Heart right ventricle (tissue), 16 donors: ENCODE measurements at regions not wholly inside any gene's neighbourhood (a gene's known extent, or its start where the extent isn't known, plus 50 kb on each side); places are given as distances from the start of the nearest gene placed in this dataset.
"Not testable (repeated sequence)": the region's sequence is repeated elsewhere in the genome, so short reads cannot be mapped to it uniquely, and the experiment has no call there.

Experiments used
- ATAC-seq, 8 donors: fragments of 200-7000 bp; cut with Tn5 transposase; one replicate each; pipeline ENCODE4 v1.9.1; 2020; ENCODE audit warnings: mild to moderate bottlenecking in 8 of 8, moderate library complexity in 8 of 8, moderate number of reproducible peaks in 1 of 8
- DNase-seq, 2 donors: peaks; one replicate each; pipeline ENCODE4 v3.0.0-alpha.2; 2020
- H3K27ac ChIP-seq, 10 donors: fragments of 200-600 bp; sonication (generic) in 2 of 10; one replicate each; pipeline versions ENCODE4 v1.5.0 to v1.8.0; 2020 to 2022; ENCODE audit warnings: mild to moderate bottlenecking in 3 of 10
- H3K27me3 ChIP-seq, 7 donors: fragments of 200-600 bp; one replicate each; pipeline ENCODE4 v1.8.0; 2021 to 2022; ENCODE audit warnings: mild to moderate bottlenecking in 2 of 7
- H3K36me3 ChIP-seq, 9 donors: fragments of 200-600 bp; sonication (generic) in 1 of 9; one replicate each; pipeline versions ENCODE4 v1.5.0 to v1.8.0; 2020 to 2022; ENCODE audit warnings: mild to moderate bottlenecking in 2 of 9
- H3K4me1 ChIP-seq, 9 donors: fragments of 200-600 bp; sonication (generic) in 1 of 9; one replicate each; pipeline versions ENCODE4 v1.5.0 to v1.8.0; 2020 to 2022; ENCODE audit warnings: mild to moderate bottlenecking in 4 of 9
- H3K4me3 ChIP-seq, 10 donors: fragments of 200-600 bp; sonication (generic) in 2 of 10; one replicate each; pipeline versions ENCODE4 v1.5.0 to v1.8.0; 2020 to 2022; ENCODE audit warnings: mild to moderate bottlenecking in 7 of 10, moderate library complexity in 2 of 10
- H3K9me3 ChIP-seq, 11 donors: fragments of 200-600 bp in 10 of 11; sonication (generic) in 2 of 11; one replicate each; pipeline versions ENCODE4 v1.5.0 to v1.8.0; 2013 to 2022; ENCODE audit warnings: mild to moderate bottlenecking in 2 of 11, control low read depth in 1 of 11, moderate library complexity in 1 of 11
- CTCF ChIP-seq, 9 donors: fragments of 200-600 bp; sonication (generic) in 2 of 9; IDR thresholded peaks; one replicate each; pipeline versions ENCODE4 v1.5.0 to v1.8.0; 2021 to 2022; ENCODE audit warnings: antibody characterized with exemption in 9 of 9, mild to moderate bottlenecking in 5 of 9, moderate library complexity in 1 of 9
- WGBS, 2 donors: extraction: QIAGEN DNeasy Blood & Tissue Kit; methylation state at CpG; one replicate each; pipeline ENCODE4 v1.1.7; 2013; ENCODE audit warnings: inconsistent platforms in 1 of 2; 5-methylcytosine and 5-hydroxymethylcytosine counted together
- intact Hi-C, 10 donors: fragments of 100-400 bp; cut with DNase I; formaldehyde crosslinking; loops; one replicate each; pipeline versions ENCODE4 v1.11.1 to v1.14.2; 2022
- donor health status: Arrhythmogenic right ventricular cardiomyopathy.
- donor health status: ischemic (EF 13 %, LVEDD 7.1; RV severe dilation, severe dysfunction).
- donor health status: healthy with polysubstance abuse.
- donor health status: DM: no; HTN: yes; CAD: no.
- donor health status: DM: no; HTN: no; CAD: no.
- donor health status: ischemic (EF 25% LVEDD 6.9; RV normal size, moderate dysfunction).
- donor health status: ischemic (EF 25% LVEDD 5.7; RV mildly dilated, moderate dysfunction).
- donor health status: healthy.
- donor health status: DM: yes; HTN: yes; CAD: no.
- donor health status: Ischemic cardiomyopathy.
- donor health status: ischemic (EF 35%, LVEDD 5.7; RV mildly dilated, moderate dysfunction).
- donor health status: nonischemic (EF 11% LVEDD 7.7; RV severe dilation, severe dysfunction).
- donor health status: DM: yes; HTN: yes; CAD: no.
- donor health status: PGD.
- donor health status: ischemic (EF 29% LVEDD 5.4; RV normal size, mild dysfunction).
- donor health status: nonischemic (EF 23%, LVEDD 6.1; RV moderate dilation, normal function).

DNA sequence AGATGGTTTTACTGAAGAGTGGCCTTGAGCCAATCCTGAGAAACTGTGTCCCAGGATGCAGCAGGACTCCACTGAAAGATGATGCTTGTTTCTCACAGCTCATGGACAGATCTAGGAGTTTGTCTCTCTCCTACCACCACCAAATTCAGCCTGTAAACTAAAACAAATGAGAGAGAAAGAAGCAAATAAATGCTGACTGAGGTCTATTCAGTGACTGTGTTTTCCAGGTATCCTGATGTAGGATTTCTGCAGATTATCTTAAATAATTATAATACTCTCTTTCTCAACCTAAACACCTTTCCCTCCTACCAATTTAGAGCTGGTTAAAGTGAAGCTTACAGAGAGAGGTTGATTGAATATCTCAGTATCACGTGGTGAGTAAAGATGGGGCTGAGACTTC is 599.6 kb upstream of the LCORL start:
- Histone ChIP-seq H3K4me1 (no peaks in the 10 kb centered on the region), H3K27me3 (peaks cover 0 to 3% (median 0%) of the 10 kb centered on the region in 7 donors), H3K27ac (no peak overlapping the region), H3K36me3 (no peaks in the 10 kb centered on the region), H3K9me3 (no peaks in the 10 kb centered on the region), H3K4me3 (no peak overlapping the region)
- ATAC-seq (no peak), DNase-seq (no peak)
- intact Hi-C loops = no loop called here
- WGBS, 2 donors = 61 to 63% methylated on average over 1 of the region's 1 CpG
- no peak for TF ChIP-seq CTCF (IDR thresholded peaks at IDR 0.05)

DNA sequence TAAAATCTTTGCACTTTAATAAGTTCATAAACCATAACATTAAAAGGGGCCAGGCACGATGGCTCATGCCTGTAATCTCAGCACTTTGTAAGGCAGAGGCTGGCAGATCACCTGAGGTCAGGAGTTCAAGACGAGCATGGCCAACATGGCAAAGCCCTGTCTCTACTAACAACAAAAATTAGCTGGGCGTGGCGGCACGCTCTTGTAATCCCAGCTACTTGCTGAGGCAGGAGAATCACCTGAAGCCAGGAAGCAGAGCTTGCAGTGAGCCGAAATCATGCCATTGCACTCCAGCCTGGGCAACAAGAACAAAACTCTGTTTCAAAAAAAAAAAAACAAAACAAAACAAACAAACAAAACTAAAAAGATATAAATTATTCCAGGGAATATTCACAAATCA is 595.2 kb upstream of the LCORL start:
- no peak for ATAC-seq
- Histone ChIP-seq H3K27me3 (peaks cover 0 to 3% (median 0%) of the 10 kb centered on the region in 7 donors), H3K4me1 (no peaks in the 10 kb centered on the region), H3K9me3 (no peaks in the 10 kb centered on the region), H3K36me3 (no peaks in the 10 kb centered on the region), H3K4me3 (no peak overlapping the region), H3K27ac (no peak overlapping the region)
- no peak for DNase-seq
- intact Hi-C loops = no loop called here
- 80 to 84% methylated on average over 6 of the region's 6 CpGs for WGBS, 2 donors
- no peak for TF ChIP-seq CTCF (IDR thresholded peaks at IDR 0.05)

GRCh38 chr4:18611026-18611425 is 589.5 kb upstream of the LCORL start:
- ATAC-seq = no peak
- DNase-seq = no peak
- peaks cover 0 to 3% (median 0%) of the 10 kb centered on the region in 7 donors for H3K27me3 ChIP-seq
- intact Hi-C loops = no loop called here
- H3K9me3 ChIP-seq = peaks cover 0 to 6% (median 0%) of the 10 kb centered on the region in 11 donors
- H3K4me3 ChIP-seq = no peak overlapping the region
- WGBS, 2 donors = 81 to 95% methylated on average over 2 of the region's 2 CpGs
- no peak for TF ChIP-seq CTCF (IDR thresholded peaks at IDR 0.05)
- no peaks in the 10 kb centered on the region for H3K4me1 ChIP-seq
- H3K27ac ChIP-seq = no peak overlapping the region
- no peaks in the 10 kb centered on the region for H3K36me3 ChIP-seq

GRCh38 chr4:18608908-18609533 is 587.5 kb upstream of the LCORL start:
- Histone ChIP-seq H3K36me3 (no peaks in the 10 kb centered on the region), H3K9me3 (peaks cover 0 to 6% (median 0%) of the 10 kb centered on the region in 11 donors), H3K27me3 (peaks cover 0 to 12% (median 0%) of the 10 kb centered on the region in 7 donors), H3K4me1 (no peaks in the 10 kb centered on the region), H3K4me3 (no peak overlapping the region), H3K27ac (no peak overlapping the region)
- intact Hi-C loops = no loop called here
- ATAC-seq = no peak
- no peak for TF ChIP-seq CTCF (IDR thresholded peaks at IDR 0.05)
- WGBS, 2 donors = 75 to 83% methylated on average over 4 of the region's 4 CpGs
- DNase-seq = no peak

GRCh38 chr4:18602610-18603009 is 581.1 kb upstream of the LCORL start:
- H3K27ac ChIP-seq, H3K4me3 ChIP-seq, H3K9me3 ChIP-seq, ATAC-seq, intact Hi-C loops, DNase-seq, H3K4me1 ChIP-seq, H3K36me3 ChIP-seq: not testable (repeated sequence)
- WGBS, 2 donors = 93 to 95% methylated on average over 8 of the region's 8 CpGs
- peaks cover 0 to 12% (median 0%) of the 10 kb centered on the region in 7 donors for H3K27me3 ChIP-seq
